HepG2 (cell line): ENCODE measurements at regions not wholly inside any gene's neighbourhood (a gene's known extent, or its start where the extent isn't known, plus 50 kb on each side); places are given as distances from the start of the nearest gene placed in this dataset.

Source experiments
- CTCF ChIP-seq: sonication (generic); formaldehyde crosslinking; IDR thresholded peaks from 2 replicates; pipeline ENCODE4 v1.5.0; 2020; ENCODE audit warnings: mild to moderate bottlenecking, missing genetic modification reagents, moderate library complexity
- NFIC ChIP-seq: IDR thresholded peaks from 2 replicates; pipeline ENCODE4 v1.6.1; 2012; ENCODE audit warnings: mild to moderate bottlenecking, low read length, inconsistent platforms
- ZNF276 ChIP-seq: sonication (generic); formaldehyde crosslinking; IDR thresholded peaks from 2 replicates; pipeline ENCODE4 v1.4.0; 2020; ENCODE audit warnings: mild to moderate bottlenecking, low read depth, missing genetic modification reagents

GRCh38 chr6:112822769-112823168 lies 475.6 kb downstream of the RFPL4B start:
- TF ChIP-seq CTCF (CRISPR knock-in tag) (no peak), NFIC (no peak), ZNF276 (CRISPR knock-in tag) (no peak)
